ENCODE measurements at regions not wholly inside any gene's neighbourhood (a gene's known extent, or its start where the extent isn't known, plus 50 kb on each side); places are given as distances from the start of the nearest gene placed in this dataset.

DNA sequence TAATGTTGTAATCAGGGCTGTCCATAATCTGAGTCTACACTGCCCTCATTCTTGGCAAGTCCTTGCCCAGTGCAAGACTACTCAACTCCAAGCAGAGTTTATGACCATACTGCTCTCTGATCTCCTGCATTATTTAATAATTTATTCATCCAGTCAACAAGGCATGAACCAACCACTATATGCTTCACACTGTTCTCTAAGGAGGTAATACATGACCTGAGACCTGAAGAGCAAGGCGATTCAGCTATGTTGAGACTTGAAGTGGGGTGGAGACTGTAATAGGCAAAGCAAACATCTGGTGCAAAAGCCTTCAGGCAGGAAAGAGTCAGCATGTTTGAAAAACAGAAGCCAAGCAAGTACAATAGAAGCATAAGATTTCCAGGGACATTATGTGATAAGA is 1362.8 kb downstream of the ROBO2 start:
- no peak for TF ChIP-seq CTCF (conservative IDR thresholded peaks at IDR 0.05; ENCODE audit: low read length)
- no peak for TF ChIP-seq EZH2phosphoT487 (IDR thresholded peaks at IDR 0.05; ENCODE audit: borderline replicate concordance)
